Hepatocyte (in vitro differentiated cells): ENCODE measurements at regions not wholly inside any gene's neighbourhood (a gene's known extent, or its start where the extent isn't known, plus 50 kb on each side); places are given as distances from the start of the nearest gene placed in this dataset.
"Not testable (repeated sequence)": the region's sequence is repeated elsewhere in the genome, so short reads cannot be mapped to it uniquely, and the experiment has no call there.

Experiments
- DNase-seq: peaks from one replicate; pipeline ENCODE4 v3.0.0-alpha.2; 2016; ENCODE audit warnings: low spot score
- H2AFZ ChIP-seq: fragments of 200-600 bp; sonication (generic); 2 replicates; pipeline ENCODE4 v1.6.0; 2016; ENCODE audit warnings: antibody characterized with exemption, mild to moderate bottlenecking
- H3K27ac ChIP-seq: fragments of 200-600 bp; sonication (generic); 2 replicates; pipeline ENCODE4 v1.5.1; 2016; ENCODE audit warnings: mild to moderate bottlenecking
- H3K27me3 ChIP-seq: fragments of 200-600 bp; sonication (generic); 2 replicates; pipeline ENCODE4 v1.6.1; 2016
- H3K36me3 ChIP-seq: fragments of 200-600 bp; sonication (generic); replicated peaks from 2 replicates; pipeline ENCODE4 v1.5.1; 2016; ENCODE audit warnings: low read depth; ENCODE audit not compliant: insufficient read depth
- H3K4me1 ChIP-seq: fragments of 200-600 bp; sonication (generic); 2 replicates; pipeline ENCODE4 v1.5.1; 2016; ENCODE audit warnings: mild to moderate bottlenecking, moderate library complexity; ENCODE audit not compliant: insufficient read depth
- H3K4me2 ChIP-seq: fragments of 200-600 bp; sonication (generic); 2 replicates; pipeline ENCODE4 v1.6.0; 2016
- H3K4me3 ChIP-seq: fragments of 200-600 bp; sonication (generic); 2 replicates; pipeline ENCODE4 v1.5.1; 2016; ENCODE audit warnings: mild to moderate bottlenecking
- H3K79me2 ChIP-seq: fragments of 200-600 bp; sonication (generic); 2 replicates; pipeline ENCODE4 v1.6.0; 2017; ENCODE audit warnings: mild to moderate bottlenecking
- H3K9me2 ChIP-seq: fragments of 200-600 bp; sonication (generic); replicated peaks from 2 replicates; pipeline ENCODE4 v1.6.0; 2017; ENCODE audit warnings: mild to moderate bottlenecking; ENCODE audit not compliant: insufficient read depth
- H3K9me3 ChIP-seq: fragments of 200-600 bp; sonication (generic); 2 replicates; pipeline ENCODE4 v1.5.1; 2016; ENCODE audit warnings: low read depth, mild to moderate bottlenecking
- H4K20me1 ChIP-seq: fragments of 200-600 bp; sonication (generic); 2 replicates; pipeline ENCODE4 v1.6.0; 2016; ENCODE audit warnings: mild to moderate bottlenecking; ENCODE audit not compliant: insufficient read depth, poor library complexity, severe bottlenecking
- CTCF ChIP-seq: fragments of 200-600 bp; sonication (generic); IDR thresholded peaks from 2 replicates; pipeline ENCODE4 v1.5.1; 2016; ENCODE audit warnings: antibody characterized with exemption, mild to moderate bottlenecking; ENCODE audit not compliant: poor library complexity
- EZH2 ChIP-seq: fragments of 200-600 bp; sonication (generic); IDR thresholded peaks from 2 replicates; pipeline ENCODE4 v1.6.1; 2016; ENCODE audit warnings: antibody characterized with exemption, mild to moderate bottlenecking, borderline replicate concordance
- EZH2phosphoT487 ChIP-seq: fragments of 200-600 bp; sonication (generic); IDR thresholded peaks from one replicate; pipeline ENCODE4 v1.6.1; 2018; ENCODE audit warnings: antibody characterized with exemption, mild to moderate bottlenecking, low read depth, moderate library complexity; ENCODE audit not compliant: unreplicated experiment, severe bottlenecking
- WGBS: methylation state at CpG from one replicate; pipeline ENCODE4 v1.1.6; 2016; ENCODE audit warnings: low lambda C conversion rate; ENCODE audit errors: missing lambda C conversion rate; 5-methylcytosine and 5-hydroxymethylcytosine counted together

DNA sequence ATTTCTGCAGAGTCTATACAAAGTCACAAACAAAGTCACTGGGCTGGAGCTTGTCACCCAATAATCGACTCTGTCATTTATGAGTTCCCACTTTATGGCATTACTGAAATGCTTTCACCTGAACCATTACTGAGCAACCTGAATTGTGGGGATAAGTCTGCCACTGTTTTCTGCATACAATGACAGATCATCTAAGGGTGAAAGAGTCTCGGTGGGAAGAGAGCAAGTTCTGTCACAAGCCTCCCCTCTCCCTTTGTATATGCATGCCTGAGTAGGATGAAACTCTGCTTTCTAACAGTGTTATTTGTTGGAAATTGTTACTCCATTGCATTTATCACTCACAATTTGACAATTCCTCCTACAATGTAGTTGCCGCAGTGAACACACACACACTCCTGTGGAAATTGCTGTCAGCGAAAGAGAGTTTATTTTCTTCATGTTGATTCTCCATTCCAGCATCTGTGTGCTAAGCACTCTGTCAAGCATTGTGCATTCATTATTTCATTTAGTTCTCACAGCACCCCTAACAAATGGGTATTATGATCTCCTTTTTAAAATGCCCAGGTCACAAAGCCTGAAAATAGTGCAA, 1732.4 kb upstream of the CDH6 start:
- TF ChIP-seq EZH2phosphoT487 (no peak), EZH2 (no peak), CTCF (no peak)
- no peak overlapping the region for H3K27ac ChIP-seq
- no peaks in the 10 kb centered on the region for H4K20me1 ChIP-seq
- no peaks in the 10 kb centered on the region for H3K27me3 ChIP-seq
- no peaks in the 10 kb centered on the region for H3K36me3 ChIP-seq
- H3K4me2 ChIP-seq: no peak overlapping the region
- no peak overlapping the region for H2AFZ ChIP-seq
- WGBS: 67% methylated on average over 4 of the region's 4 CpGs
- no peaks in the 10 kb centered on the region for H3K9me2 ChIP-seq
- no peak overlapping the region for H3K4me3 ChIP-seq
- DNase-seq: no peak
- H3K9me3 ChIP-seq: no peaks in the 10 kb centered on the region
- H3K4me1 ChIP-seq: no peaks in the 10 kb centered on the region
- no peaks in the 10 kb centered on the region for H3K79me2 ChIP-seq

- not testable (repeated sequence) for H3K9me2 ChIP-seq, H3K4me3 ChIP-seq, H3K36me3 ChIP-seq, H3K9me3 ChIP-seq, DNase-seq, H4K20me1 ChIP-seq, H2AFZ ChIP-seq, H3K27me3 ChIP-seq, H3K4me1 ChIP-seq, H3K4me2 ChIP-seq, H3K79me2 ChIP-seq, H3K27ac ChIP-seq
- 80% methylated on average over 1 of the region's 1 CpG for WGBS
Observed at GRCh38 chr5:29451004-29451403, 1742.5 kb upstream of the CDH6 start.

GRCh38 chr5:29414681-29415080, 1778.8 kb upstream of the CDH6 start:
- Histone ChIP-seq H3K4me1 (no peaks in the 10 kb centered on the region), H3K9me3 (no peaks in the 10 kb centered on the region), H2AFZ (no peak overlapping the region), H3K27me3 (no peaks in the 10 kb centered on the region), H3K79me2 (no peaks in the 10 kb centered on the region), H3K9me2 (no peaks in the 10 kb centered on the region), H3K27ac (no peak overlapping the region), H3K36me3 (no peaks in the 10 kb centered on the region), H4K20me1 (no peaks in the 10 kb centered on the region), H3K4me3 (no peak overlapping the region), H3K4me2 (no peak overlapping the region)
- TF ChIP-seq CTCF: no peak
- no peak for DNase-seq

- Histone ChIP-seq H3K27me3 (no peaks in the 10 kb centered on the region), H3K9me2 (no peaks in the 10 kb centered on the region), H3K9me3 (no peaks in the 10 kb centered on the region), H2AFZ (no peak overlapping the region), H3K36me3 (no peaks in the 10 kb centered on the region), H4K20me1 (no peaks in the 10 kb centered on the region), H3K4me3 (no peak overlapping the region), H3K27ac (no peak overlapping the region), H3K79me2 (no peaks in the 10 kb centered on the region), H3K4me2 (no peak overlapping the region), H3K4me1 (no peaks in the 10 kb centered on the region)
- no peak for DNase-seq
- WGBS: 55% methylated on average over 1 of the region's 1 CpG
- TF ChIP-seq EZH2phosphoT487: no peak
- TF ChIP-seq EZH2: no peak
- TF ChIP-seq CTCF: no peak
Observed at GRCh38 chr5:29412979-29413378, 1780.5 kb upstream of the CDH6 start.
